ENCODE measurements at regions not wholly inside any gene's neighbourhood (a gene's known extent, or its start where the extent isn't known, plus 50 kb on each side); places are given as distances from the start of the nearest gene placed in this dataset.
A peak's percentile ranks its signal among the peaks of the same experiment; 100 is the strongest.

- Histone ChIP-seq H3K4me1 (ENCODE audit: control insufficient read depth, insufficient read depth, low read length) (no peaks in the 10 kb centered on the region), H3K27ac (ENCODE audit: low read depth, low read length) (no peak overlapping the region), H3K4me3 (ENCODE audit: low read depth, low read length) (no peak overlapping the region), H3K36me3 (ENCODE audit: control insufficient read depth, insufficient read depth, low read length) (no peaks in the 10 kb centered on the region), H3K27me3 (ENCODE audit: control insufficient read depth, insufficient read depth, low read length) (no peaks in the 10 kb centered on the region), H3K9me3 (ENCODE audit: control insufficient read depth, insufficient read depth, low read length) (no peaks in the 10 kb centered on the region), H3K9ac (ENCODE audit: low read depth, low read length) (no peak overlapping the region)
Observed at GRCh38 chr3:176723758-176724393, 473.4 kb downstream of the TBL1XR1 start.

- Histone ChIP-seq H3K9ac (ENCODE audit: low read depth, low read length) (no peak overlapping the region), H3K9me3 (ENCODE audit: control insufficient read depth, insufficient read depth, low read length) (no peaks in the 10 kb centered on the region), H3K36me3 (ENCODE audit: control insufficient read depth, insufficient read depth, low read length) (no peaks in the 10 kb centered on the region), H3K4me3 (ENCODE audit: low read depth, low read length) (no peak overlapping the region), H3K27me3 (ENCODE audit: control insufficient read depth, insufficient read depth, low read length) (no peaks in the 10 kb centered on the region), H3K27ac (ENCODE audit: low read depth, low read length) (no peak overlapping the region), H3K4me1 (ENCODE audit: control insufficient read depth, insufficient read depth, low read length) (peaks cover 4% of the 10 kb centered on the region; the same call in 1 of the 2 replicates)
Observed at GRCh38 chr3:176714034-176714433, 483.2 kb downstream of the TBL1XR1 start.

DNA sequence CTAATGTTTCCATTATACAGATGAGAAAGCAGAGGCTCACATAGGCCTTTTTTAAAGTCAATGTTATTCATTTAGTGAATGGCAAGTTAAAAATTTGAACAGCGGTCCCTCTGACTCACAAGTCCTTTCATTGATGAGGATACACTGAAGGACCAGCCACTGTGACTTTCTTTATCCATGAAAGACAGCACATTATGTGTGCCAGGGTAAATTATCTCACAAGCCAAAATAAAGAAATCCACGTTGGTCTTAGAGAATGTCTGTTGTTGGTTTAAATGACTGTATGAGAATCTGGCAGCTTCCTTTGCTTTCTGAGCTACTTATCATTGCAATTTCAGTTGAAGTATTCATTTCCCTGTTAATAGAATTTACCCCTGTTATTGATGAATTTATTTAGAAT is 485.1 kb downstream of the TBL1XR1 start:
- H3K4me1 ChIP-seq (ENCODE audit: control insufficient read depth, insufficient read depth, low read length) = peaks cover 4% of the 10 kb centered on the region; the same call in 1 of the 2 replicates
- H3K4me3 ChIP-seq (ENCODE audit: low read depth, low read length) = no peak overlapping the region
- H3K9ac ChIP-seq (ENCODE audit: low read depth, low read length) = no peak overlapping the region
- H3K36me3 ChIP-seq (ENCODE audit: control insufficient read depth, insufficient read depth, low read length) = no peaks in the 10 kb centered on the region
- H3K27me3 ChIP-seq (ENCODE audit: control insufficient read depth, insufficient read depth, low read length) = no peaks in the 10 kb centered on the region
- H3K9me3 ChIP-seq (ENCODE audit: control insufficient read depth, insufficient read depth, low read length) = no peaks in the 10 kb centered on the region
- no peak overlapping the region for H3K27ac ChIP-seq (ENCODE audit: low read depth, low read length)

GRCh38 chr3:176699288-176699687 is 498.0 kb downstream of the TBL1XR1 start:
- Histone ChIP-seq H3K4me3 (ENCODE audit: low read depth, low read length) (no peak overlapping the region), H3K9ac (ENCODE audit: low read depth, low read length) (no peak overlapping the region)

DNA sequence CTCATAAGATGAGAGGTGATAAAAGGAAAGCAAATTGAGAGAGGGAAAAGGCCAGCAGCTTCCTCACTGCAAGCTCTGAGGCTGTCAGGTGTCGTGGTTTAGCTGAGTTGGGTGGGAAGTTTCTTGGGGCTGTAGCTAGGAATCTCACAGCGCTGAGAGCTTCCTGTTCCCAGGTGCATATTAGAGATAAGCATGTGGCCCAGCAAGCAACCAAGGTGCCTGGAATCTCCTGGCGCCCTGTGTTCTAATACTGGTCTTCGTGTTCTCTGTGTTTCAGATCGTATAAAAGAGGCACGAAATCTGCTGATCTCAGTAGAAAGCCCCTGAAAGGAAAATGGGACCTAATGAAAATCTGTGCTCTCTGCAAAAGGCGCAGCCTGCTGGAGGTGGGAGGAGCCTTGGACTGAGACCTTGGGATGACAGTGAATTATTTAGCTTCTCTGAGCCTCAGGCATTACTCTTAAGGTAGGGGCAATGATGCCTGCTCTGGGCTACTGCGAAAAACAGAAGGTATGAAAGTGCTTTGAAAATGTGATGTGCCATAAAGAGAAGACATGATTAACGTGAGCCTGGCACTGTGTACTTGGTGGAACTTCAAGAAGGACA is 499.9 kb downstream of the TBL1XR1 start:
- no peaks in the 10 kb centered on the region for H3K27me3 ChIP-seq (ENCODE audit: control insufficient read depth, insufficient read depth, low read length)
- peaks cover 9% of the 10 kb centered on the region; the same call in 1 of the 2 replicates for H3K4me1 ChIP-seq (ENCODE audit: control insufficient read depth, insufficient read depth, low read length)
- H3K9ac ChIP-seq (ENCODE audit: low read depth, low read length) = no peak overlapping the region
- no peaks in the 10 kb centered on the region for H3K9me3 ChIP-seq (ENCODE audit: control insufficient read depth, insufficient read depth, low read length)
- H3K36me3 ChIP-seq (ENCODE audit: control insufficient read depth, insufficient read depth, low read length) = no peaks in the 10 kb centered on the region
- H3K4me3 ChIP-seq (ENCODE audit: low read depth, low read length) = no peak overlapping the region
- peak overlapping the region; percentile 4 for H3K27ac ChIP-seq (ENCODE audit: low read depth, low read length)

More at GRCh38 chr3:176699288-176699687, 498.0 kb downstream of the TBL1XR1 start:
- Histone ChIP-seq H3K36me3 (ENCODE audit: control insufficient read depth, insufficient read depth, low read length) (no peaks in the 10 kb centered on the region), H3K9me3 (ENCODE audit: control insufficient read depth, insufficient read depth, low read length) (no peaks in the 10 kb centered on the region), H3K27me3 (ENCODE audit: control insufficient read depth, insufficient read depth, low read length) (no peaks in the 10 kb centered on the region), H3K4me1 (ENCODE audit: control insufficient read depth, insufficient read depth, low read length) (peaks cover 9% of the 10 kb centered on the region; the same call in 1 of the 2 replicates), H3K27ac (ENCODE audit: low read depth, low read length) (no peak overlapping the region)

DNA sequence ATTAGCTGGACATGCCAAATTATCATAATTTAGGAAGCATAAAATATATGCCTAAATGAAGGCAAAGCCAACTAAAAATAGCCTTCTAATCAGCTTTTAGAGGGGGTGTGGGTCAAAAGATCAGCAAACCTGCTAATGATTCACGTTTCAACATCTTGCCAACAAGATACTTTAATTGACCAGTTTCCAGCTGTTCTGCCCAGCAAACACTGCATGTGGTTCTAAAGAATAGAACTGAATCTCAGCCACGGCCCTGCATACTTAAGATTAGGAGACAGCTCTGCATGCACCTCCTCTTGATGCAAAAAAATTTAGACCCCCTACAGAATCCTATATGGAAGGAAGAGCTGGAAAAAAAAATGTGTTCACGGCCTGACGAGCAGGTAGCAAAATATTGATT is 500.5 kb downstream of the TBL1XR1 start:
- Histone ChIP-seq H3K4me1 (ENCODE audit: control insufficient read depth, insufficient read depth, low read length) (peaks cover 9% of the 10 kb centered on the region; the same call in 1 of the 2 replicates), H3K9me3 (ENCODE audit: control insufficient read depth, insufficient read depth, low read length) (no peaks in the 10 kb centered on the region), H3K27me3 (ENCODE audit: control insufficient read depth, insufficient read depth, low read length) (no peaks in the 10 kb centered on the region), H3K36me3 (ENCODE audit: control insufficient read depth, insufficient read depth, low read length) (no peaks in the 10 kb centered on the region), H3K27ac (ENCODE audit: low read depth, low read length) (peak overlapping the region; percentile 60), H3K4me3 (ENCODE audit: low read depth, low read length) (no peak overlapping the region), H3K9ac (ENCODE audit: low read depth, low read length) (no peak overlapping the region)

DNA sequence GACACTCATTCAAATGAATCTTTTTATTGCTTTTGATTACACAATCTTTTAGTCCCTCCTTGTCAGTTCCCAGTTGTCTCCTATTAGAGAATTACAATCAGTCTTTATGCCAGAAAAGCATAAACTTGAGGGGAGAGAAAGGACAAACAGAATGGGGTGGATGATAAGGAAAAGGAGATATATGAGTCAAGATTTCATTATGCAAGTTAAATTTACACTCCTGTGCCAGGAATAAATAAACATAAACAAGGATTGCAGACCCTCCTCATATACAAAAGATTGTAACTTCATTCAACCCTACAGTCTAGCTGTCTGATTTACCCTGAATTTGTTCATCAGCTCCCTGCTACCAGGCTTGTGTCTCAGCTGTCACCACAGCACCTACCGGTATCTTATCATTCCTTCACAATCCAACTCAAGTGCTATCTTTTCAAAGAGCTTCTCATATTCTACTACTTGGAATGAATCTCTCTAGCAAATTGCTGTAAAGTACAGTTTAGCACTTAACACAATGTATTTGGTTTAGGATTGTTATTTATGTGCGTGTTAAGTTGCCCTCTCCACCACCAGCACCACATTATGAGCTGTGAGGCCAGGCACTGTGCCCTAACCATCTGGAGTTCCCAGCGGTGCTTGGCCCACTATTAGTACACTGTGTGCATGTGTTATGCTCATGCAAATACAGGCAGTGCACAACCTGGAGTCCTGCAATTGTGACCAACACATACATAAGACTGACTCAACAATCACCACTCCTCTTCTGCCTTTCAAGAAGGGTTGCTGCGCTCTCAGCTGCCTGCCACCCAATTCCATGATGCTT is 504.1 kb downstream of the TBL1XR1 start:
- Histone ChIP-seq H3K9me3 (ENCODE audit: control insufficient read depth, insufficient read depth, low read length) (no peaks in the 10 kb centered on the region), H3K4me3 (ENCODE audit: low read depth, low read length) (no peak overlapping the region), H3K27me3 (ENCODE audit: control insufficient read depth, insufficient read depth, low read length) (no peaks in the 10 kb centered on the region), H3K4me1 (ENCODE audit: control insufficient read depth, insufficient read depth, low read length) (peaks cover 9% of the 10 kb centered on the region; the same call in 1 of the 2 replicates), H3K27ac (ENCODE audit: low read depth, low read length) (no peak overlapping the region), H3K9ac (ENCODE audit: low read depth, low read length) (no peak overlapping the region), H3K36me3 (ENCODE audit: control insufficient read depth, insufficient read depth, low read length) (no peaks in the 10 kb centered on the region)

GRCh38 chr3:176692199-176692965 is 504.9 kb downstream of the TBL1XR1 start:
- Histone ChIP-seq H3K27ac (ENCODE audit: low read depth, low read length) (no peak overlapping the region), H3K27me3 (ENCODE audit: control insufficient read depth, insufficient read depth, low read length) (no peaks in the 10 kb centered on the region), H3K4me1 (ENCODE audit: control insufficient read depth, insufficient read depth, low read length) (peaks cover 8% of the 10 kb centered on the region; the same call in 1 of the 2 replicates), H3K9ac (ENCODE audit: low read depth, low read length) (no peak overlapping the region), H3K9me3 (ENCODE audit: control insufficient read depth, insufficient read depth, low read length) (no peaks in the 10 kb centered on the region), H3K4me3 (ENCODE audit: low read depth, low read length) (no peak overlapping the region), H3K36me3 (ENCODE audit: control insufficient read depth, insufficient read depth, low read length) (no peaks in the 10 kb centered on the region)

GRCh38 chr3:176690083-176690869 is 507.0 kb downstream of the TBL1XR1 start:
- Histone ChIP-seq H3K27me3 (ENCODE audit: control insufficient read depth, insufficient read depth, low read length) (no peaks in the 10 kb centered on the region), H3K4me1 (ENCODE audit: control insufficient read depth, insufficient read depth, low read length) (no peaks in the 10 kb centered on the region), H3K36me3 (ENCODE audit: control insufficient read depth, insufficient read depth, low read length) (no peaks in the 10 kb centered on the region), H3K4me3 (ENCODE audit: low read depth, low read length) (no peak overlapping the region), H3K27ac (ENCODE audit: low read depth, low read length) (no peak overlapping the region), H3K9ac (ENCODE audit: low read depth, low read length) (no peak overlapping the region), H3K9me3 (ENCODE audit: control insufficient read depth, insufficient read depth, low read length) (no peaks in the 10 kb centered on the region)

DNA sequence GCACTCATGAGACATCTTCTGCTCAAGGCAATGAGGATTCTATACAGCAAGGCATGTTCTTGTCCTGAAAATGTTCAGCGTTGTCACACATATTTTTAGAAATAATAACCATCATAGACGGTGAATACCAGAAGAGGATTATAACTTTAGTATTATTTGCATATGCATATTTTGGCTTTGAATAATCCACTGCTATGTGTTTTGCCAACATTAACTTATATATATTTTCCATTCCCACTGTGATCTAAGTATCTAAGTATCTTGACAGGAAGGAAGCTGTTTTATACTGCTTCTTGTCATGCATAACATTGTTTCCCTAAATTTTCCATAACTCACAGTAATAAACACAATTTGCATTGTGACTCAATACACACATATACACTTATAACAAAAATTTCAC is 509.5 kb downstream of the TBL1XR1 start:
- H3K36me3 ChIP-seq (ENCODE audit: control insufficient read depth, insufficient read depth, low read length) = no peaks in the 10 kb centered on the region
- no peaks in the 10 kb centered on the region for H3K9me3 ChIP-seq (ENCODE audit: control insufficient read depth, insufficient read depth, low read length)
- H3K4me3 ChIP-seq (ENCODE audit: low read depth, low read length) = no peak overlapping the region
- no peaks in the 10 kb centered on the region for H3K27me3 ChIP-seq (ENCODE audit: control insufficient read depth, insufficient read depth, low read length)
- H3K9ac ChIP-seq (ENCODE audit: low read depth, low read length) = no peak overlapping the region
- no peaks in the 10 kb centered on the region for H3K4me1 ChIP-seq (ENCODE audit: control insufficient read depth, insufficient read depth, low read length)
- H3K27ac ChIP-seq (ENCODE audit: low read depth, low read length) = no peak overlapping the region

All from HUES48 (cell line).